ENCODE measurements at regions not wholly inside any gene's neighbourhood (a gene's known extent, or its start where the extent isn't known, plus 50 kb on each side); places are given as distances from the start of the nearest gene placed in this dataset.

DNA sequence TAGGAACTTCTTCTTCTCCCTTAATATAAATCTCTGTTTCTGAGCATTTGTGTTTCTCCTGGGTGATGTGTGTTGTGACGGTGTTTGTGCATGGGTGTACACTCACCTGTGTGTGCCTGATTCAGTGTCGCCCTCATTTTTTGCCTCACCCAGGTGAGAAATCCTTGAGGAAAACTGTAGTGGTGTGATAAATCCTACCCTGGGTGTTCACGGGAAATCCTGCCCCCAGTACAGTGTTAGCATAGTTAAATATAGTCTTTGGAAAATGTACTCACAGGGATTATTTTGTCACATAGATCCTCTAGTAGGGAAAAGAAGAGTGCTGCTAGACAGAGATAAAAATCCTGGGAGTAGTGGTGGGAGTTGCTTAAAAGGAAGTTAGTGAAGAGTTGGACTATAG lies 291.9 kb upstream of the PITX2 start:
- Histone ChIP-seq H2AFZ (replicated peaks; ENCODE audit: low read length, poor library complexity) (no peak overlapping the region), H2BK20ac (ENCODE audit: low read depth, low read length) (no peak overlapping the region), H3K9me1 (ENCODE audit: insufficient read depth, low read length) (no peaks in the 10 kb centered on the region), H2AK5ac (ENCODE audit: low read depth, low read length) (no peak overlapping the region), H3K36me3 (ENCODE audit: control insufficient read depth, insufficient read depth, low read length) (no peaks in the 10 kb centered on the region), H2BK120ac (ENCODE audit: low read depth, low read length) (no peak overlapping the region), H3K27me3 (ENCODE audit: control insufficient read depth, insufficient read depth, low read length) (no peaks in the 10 kb centered on the region), H3K4me2 (ENCODE audit: low read depth, low read length) (no peak overlapping the region), H4K20me1 (ENCODE audit: insufficient read depth, low read length) (no peaks in the 10 kb centered on the region), H3K79me1 (ENCODE audit: low read depth in 1 of 2, low read length in 2 of 2) (no peaks in the 10 kb centered on the region), H4K8ac (ENCODE audit: low read depth in 2 of 2, low read length in 2 of 2) (no peak overlapping the region), H4K91ac (ENCODE audit: insufficient read depth, low read depth, low read length) (no peak overlapping the region), H3K4me1 (ENCODE audit: control insufficient read depth, insufficient read depth, low read length) (no peaks in the 10 kb centered on the region), H3K14ac (replicated peaks; ENCODE audit: low read depth, low read length) (no peak overlapping the region), H3K4ac (ENCODE audit: low read depth, low read length) (no peak overlapping the region), H3K18ac (ENCODE audit: low read depth, low read length) (no peak overlapping the region), H3K56ac (ENCODE audit: extremely low read depth, insufficient read depth, low read length) (no peak overlapping the region), H3K4me3 (ENCODE audit: insufficient read depth, low read depth, low read length) (no peak overlapping the region), H3K9ac (ENCODE audit: low read depth, low read length) (no peak overlapping the region), H3K27ac (ENCODE audit: insufficient read depth, low read length) (no peak overlapping the region), H2BK15ac (ENCODE audit: low read depth, low read length) (no peak overlapping the region), H2BK5ac (ENCODE audit: low read depth, low read length, poor library complexity, severe bottlenecking) (no peak overlapping the region), H4K5ac (ENCODE audit: low read depth, low read length) (no peak overlapping the region), H3K23ac (ENCODE audit: low read depth, low read length) (no peak overlapping the region), H3K9me3 (ENCODE audit: control insufficient read depth, insufficient read depth, low read length) (no peaks in the 10 kb centered on the region), H2AK9ac (replicated peaks; ENCODE audit: low read depth, low read length, poor library complexity) (no peak overlapping the region)
- DNase-seq (no peak), ATAC-seq (ENCODE audit: low read depth) (no peak)
- no peak for TF ChIP-seq MAZ (IDR thresholded peaks at IDR 0.05; ENCODE audit: borderline replicate concordance, low read depth, low read length)
- TF ChIP-seq FOS (IDR thresholded peaks at IDR 0.05; ENCODE audit: low read depth, low read length), result no peak
- TF ChIP-seq RAD21 (IDR thresholded peaks at IDR 0.05; ENCODE audit: low read length), result no peak
- no peak for TF ChIP-seq MAFK (IDR thresholded peaks at IDR 0.05; ENCODE audit: low read depth, low read length)
- dilution Hi-C loops (cut with HindIII; ENCODE audit: low sequenced_read_pairs, unreplicated experiment), result no loop called here
- intact Hi-C loops (cut with micrococcal nuclease), result no loop called here
- CTCF ChIA-PET, result no interaction called here
- BruUV-seq (replicated peaks), result no TSS peak
- WGBS, 2 experiments (ENCODE audit: extremely low coverage in 2 of 2, insufficient read length in 1 of 2), result no CpG with 5 or more reads among the region's 3 CpGs
- in situ Hi-C loops (cut with MboI; ENCODE audit: low sequenced_read_pairs), result no loop called here
- POLR2A ChIA-PET (ENCODE audit: unreplicated experiment), result no interaction called here

Measured in IMR-90 (cell line).